G401 (cell line): ENCODE measurements at regions not wholly inside any gene's neighbourhood (a gene's known extent, or its start where the extent isn't known, plus 50 kb on each side); places are given as distances from the start of the nearest gene placed in this dataset.

Experiments used
- DNase-seq: peaks from one replicate; pipeline ENCODE4 v3.0.0-alpha.2; 2015; ENCODE audit warnings: low spot score
- in situ Hi-C: cut with HindIII; loops from 2 replicates; pipeline ENCODE4 v1.10.0; 2016; ENCODE audit warnings: low sequenced_read_pairs, mixed read lengths

DNA sequence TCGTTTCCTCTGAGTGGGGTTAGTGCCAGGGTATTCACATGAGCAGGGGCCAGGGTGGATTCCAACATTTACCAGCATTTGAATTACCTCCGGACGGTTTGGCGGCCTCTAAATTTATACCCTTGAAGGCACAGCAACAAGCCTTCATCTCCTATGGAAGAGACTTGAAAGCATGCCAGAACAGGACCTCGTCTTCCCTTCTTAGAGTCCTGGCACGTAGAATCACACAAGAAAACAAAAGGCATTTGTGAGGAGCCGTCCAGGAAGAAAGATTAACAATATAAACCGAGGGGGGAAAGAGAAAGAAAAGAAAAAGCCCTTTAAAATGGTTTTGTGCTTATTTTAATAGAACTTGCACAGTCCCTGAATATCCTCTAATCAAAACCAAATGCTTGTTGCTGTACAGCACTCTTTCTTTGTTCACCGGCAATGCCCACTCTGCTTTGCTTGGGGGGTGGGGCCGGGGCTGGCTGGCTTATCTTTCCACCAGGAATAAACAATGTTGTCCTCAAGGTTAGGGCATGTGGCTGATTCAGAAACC, 575.8 kb upstream of the ZNF462 start:
- no peak for DNase-seq
- in situ Hi-C loops = no loop called here

DNA sequence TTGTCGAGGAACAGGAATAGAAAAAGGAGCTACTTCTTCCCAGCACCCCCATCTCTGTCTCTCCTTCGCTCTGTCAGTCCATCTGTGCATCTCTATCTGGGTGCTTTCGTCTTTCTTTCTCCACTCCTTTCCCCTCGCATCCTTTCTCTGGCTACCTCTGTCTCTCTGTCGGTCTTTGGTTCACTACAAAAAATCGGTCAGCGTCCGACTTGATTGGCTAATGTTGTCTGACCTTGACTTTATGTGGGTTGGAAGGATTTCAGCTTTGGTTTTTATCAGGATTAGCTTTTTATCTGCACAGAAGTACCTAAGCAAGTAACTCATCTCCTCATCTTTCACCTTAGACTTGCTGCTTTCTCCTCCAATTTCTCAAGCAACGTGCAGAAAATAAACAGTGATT, 575.2 kb upstream of the ZNF462 start:
- in situ Hi-C loops = no loop called here
- DNase-seq = no peak

DNA sequence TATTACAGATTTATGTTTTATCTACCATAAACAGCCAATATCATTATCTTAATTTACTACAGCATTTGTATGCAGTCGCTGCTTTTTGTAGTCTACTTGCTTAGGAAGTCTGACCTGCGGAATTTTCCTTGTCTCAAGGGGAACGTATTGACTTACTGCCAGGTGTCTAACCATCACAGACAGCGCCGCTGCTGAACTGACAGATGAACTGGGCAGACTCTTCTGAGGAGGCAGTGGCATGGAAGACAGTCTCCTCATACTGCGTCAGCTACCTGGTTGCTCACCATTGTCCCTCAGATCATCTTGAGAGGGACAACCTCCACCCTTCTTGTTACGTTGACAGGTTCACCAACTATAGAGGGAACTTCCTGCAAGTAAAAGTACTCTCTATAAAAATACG, 574.3 kb upstream of the ZNF462 start:
- DNase-seq = no peak
- in situ Hi-C loops = no loop called here

DNA sequence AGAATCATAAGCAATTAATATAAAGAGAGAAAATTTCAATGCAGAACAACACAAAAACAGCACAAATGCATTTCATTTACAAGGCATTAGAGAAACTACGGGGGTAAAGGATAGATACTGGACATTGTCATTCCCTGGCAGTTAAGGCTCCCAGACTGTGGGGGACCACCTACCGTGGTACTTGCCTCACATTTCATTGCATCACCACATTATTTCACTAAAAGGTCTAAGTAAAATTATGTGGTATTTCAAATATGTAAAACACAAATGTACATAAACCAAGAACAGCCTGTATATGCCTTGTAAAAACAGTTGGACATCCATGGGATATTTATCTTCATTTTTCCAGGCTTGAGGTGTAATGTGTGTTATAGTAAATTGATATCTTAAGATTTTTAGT, 571.2 kb upstream of the ZNF462 start:
- in situ Hi-C loops = no loop called here
- no peak for DNase-seq

DNA sequence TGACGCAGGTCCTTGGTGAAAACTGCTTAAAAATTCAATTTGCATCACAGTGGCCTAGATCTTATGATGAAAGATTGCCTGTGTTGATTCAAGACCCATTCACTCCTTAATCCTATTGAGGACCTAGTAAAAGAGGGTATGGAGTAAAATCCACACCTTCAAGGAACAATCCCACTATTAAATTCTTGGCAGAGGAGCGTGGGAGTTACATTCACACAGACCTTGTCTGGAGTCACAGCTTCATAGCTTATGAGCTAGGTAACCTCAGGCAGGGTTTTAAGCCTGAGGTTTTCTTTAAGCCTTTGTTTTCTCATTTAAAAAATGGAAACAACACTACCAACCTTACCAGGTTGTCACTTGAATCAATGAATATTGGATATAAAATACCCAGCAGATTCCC, 566.5 kb upstream of the ZNF462 start:
- in situ Hi-C loops = no loop called here

DNA sequence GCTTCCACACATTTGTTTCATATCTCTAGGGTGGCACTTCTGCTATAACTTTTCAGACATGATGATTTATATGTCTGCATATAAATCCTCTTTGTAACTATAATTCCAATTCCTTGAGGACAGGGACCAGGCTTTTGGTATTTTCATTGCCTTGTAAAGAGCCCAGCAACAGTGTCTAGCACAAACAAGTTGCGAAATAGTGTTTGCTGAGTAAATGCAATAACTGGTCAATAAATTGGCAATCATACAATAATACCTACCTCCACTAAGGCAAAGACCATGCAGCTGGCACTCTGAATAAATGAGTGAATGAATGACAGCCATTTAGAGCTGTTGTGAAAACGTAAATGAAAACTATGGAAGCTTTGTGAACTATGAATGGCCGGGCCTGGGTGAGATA, 564.0 kb upstream of the ZNF462 start:
- no peak for DNase-seq
- in situ Hi-C loops = no loop called here

More for the DNA sequence above, 566.5 kb upstream of the ZNF462 start:
- DNase-seq = no peak

DNA sequence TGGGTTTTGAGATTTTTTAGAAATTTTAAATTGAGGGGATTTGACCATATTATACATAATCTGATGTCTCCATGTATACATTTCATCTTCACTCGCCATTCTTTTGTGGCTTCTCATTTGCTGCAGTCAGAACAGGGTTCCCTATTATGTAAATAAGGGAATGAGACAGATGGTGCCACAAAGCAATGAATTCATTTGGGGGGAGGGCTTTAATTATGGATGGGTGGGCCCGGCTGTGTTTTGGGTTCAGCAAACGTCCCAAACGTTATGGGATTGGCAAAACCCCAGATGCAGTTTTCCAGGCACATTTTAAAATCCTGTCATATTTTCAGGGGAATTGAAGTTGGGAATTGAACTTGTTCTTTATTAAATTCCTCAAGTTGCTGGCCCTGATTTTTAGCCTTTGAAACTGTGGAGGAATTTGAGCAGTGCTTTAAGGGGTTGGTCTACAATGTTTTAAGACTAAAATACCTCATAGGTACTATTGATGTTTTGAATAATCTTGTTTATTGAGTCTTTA, 558.5 kb upstream of the ZNF462 start:
- in situ Hi-C loops = no loop called here
- DNase-seq = no peak

DNA sequence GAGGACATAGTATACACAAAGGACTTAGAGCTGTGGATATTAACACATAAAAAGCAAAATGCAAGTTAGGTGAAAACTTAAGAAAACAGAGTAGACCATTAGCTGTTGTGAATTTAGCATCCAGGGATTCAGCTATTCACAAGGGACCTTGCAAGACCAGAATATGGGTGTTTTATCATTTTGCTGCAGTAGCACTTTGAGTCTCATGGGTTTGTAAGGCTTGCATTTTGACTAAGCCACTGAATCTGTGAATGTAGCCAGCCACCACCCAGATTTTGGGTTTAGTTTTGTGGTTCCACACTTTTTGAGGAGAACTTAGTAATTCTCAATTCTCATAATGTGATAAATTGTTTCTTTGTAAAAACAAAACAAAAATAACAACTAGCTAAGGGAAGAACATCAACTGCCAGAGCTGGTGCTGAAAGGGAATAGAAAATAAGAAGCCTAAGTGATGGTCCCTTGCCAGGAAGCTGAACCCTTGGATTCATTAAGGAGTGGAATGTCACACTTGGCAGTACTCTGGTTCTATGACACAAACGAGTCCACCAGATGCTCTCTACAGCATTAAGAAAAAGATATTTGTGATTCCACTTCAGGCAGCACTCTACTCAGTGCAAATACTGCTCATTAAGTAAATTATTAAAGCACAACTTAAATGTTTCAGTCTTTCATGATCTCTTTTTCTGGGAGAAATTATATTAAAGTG, 557.4 kb upstream of the ZNF462 start:
- DNase-seq = peak; percentile 17
- in situ Hi-C loops = no loop called here

DNA sequence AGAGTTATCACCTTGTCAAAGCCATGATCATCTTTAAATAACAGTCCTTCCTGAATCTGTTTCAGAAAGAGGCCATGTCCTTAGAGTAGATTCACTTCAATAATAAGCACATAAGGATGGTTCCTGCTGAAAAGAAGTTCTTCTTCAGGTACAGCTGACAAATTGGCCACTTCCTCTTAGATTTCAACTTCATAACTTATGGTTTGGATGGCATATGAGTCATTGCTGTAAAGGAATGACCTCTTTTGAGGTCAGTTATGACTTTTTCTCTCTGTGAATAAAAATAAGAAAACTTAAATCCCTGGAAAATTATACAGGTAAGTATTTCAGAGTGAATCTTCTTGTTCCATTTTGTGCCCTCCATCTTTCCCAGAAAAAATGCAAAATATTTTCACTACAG, 555.3 kb upstream of the ZNF462 start:
- in situ Hi-C loops = no loop called here
- DNase-seq = no peak

DNA sequence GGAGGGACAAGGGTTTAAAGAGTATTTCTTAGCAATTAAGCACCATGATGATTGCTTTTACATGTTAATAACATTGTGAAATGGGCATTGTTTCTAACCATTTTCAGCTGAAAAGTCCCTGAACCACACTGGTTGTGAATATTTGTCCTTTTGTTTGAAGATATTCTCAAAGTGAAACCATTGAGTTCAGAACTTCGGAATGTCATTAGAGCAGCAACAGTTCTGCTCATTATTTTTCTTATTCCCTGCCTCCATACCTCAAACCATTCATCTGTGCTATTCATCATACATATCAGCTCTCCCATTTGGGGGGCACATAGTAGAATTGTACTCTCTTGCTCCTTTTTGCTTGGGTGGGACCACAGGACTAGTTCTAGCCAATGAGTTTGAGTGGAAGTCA, 553.0 kb upstream of the ZNF462 start:
- no peak for DNase-seq
- in situ Hi-C loops = no loop called here

DNA sequence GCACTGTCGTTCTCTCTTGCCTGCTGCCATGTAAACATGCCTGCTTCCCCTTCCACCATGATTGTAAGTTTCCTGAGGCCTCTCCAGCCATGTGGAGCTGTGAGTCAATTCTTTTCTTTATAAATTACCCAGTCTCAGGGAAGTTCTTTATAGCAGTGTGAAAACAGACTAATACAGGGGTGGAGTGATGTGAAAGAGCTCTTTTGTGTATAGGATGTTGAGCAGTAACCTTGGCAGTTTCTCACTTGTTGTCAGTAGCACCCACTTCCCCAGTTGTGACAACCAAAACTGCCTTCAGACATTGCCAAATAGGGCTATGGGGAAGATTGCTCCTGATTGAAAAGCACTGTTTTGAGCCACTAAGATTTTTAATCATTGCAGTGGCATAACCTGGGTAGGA, 552.2 kb upstream of the ZNF462 start:
- no peak for DNase-seq
- in situ Hi-C loops = no loop called here

DNA sequence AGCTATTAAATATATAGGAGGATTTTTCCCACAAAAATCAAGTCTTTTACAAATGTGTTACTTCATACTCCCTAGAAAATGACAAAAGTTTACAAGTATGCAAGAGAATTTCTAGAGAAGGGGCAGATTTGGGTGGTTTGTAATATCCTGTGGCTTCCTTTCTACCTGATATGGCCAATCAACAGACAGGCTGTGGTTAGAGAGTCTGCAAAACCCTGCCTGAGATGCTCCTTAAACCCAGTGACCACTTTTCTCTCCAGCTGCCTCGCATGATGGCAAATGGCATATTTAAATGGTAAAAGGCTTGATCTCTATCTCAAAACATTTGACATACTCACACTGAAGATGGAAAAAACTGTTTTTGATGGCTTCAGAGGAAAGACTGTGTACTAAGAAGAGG, 550.1 kb upstream of the ZNF462 start:
- DNase-seq = no peak
- in situ Hi-C loops = no loop called here

DNA sequence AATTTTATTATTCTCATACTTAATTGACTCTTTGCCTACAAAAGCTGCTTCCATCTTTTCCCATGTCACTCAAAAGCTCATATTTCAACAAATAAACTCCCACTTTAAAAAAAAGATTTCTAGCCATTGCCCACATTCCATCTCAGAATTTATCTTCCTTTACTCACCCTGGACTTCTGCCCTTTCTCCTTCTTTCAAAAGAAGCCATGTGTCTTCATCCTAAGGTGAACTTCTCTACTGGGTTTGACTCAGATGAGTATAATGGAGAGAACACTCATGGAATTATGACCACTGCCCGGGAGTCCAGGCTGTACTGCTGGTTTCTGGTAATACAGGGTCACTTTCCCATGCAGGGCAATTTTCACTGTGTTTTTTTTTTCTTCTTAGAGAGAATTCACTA, 548.5 kb upstream of the ZNF462 start:
- in situ Hi-C loops = no loop called here
- DNase-seq = no peak

DNA sequence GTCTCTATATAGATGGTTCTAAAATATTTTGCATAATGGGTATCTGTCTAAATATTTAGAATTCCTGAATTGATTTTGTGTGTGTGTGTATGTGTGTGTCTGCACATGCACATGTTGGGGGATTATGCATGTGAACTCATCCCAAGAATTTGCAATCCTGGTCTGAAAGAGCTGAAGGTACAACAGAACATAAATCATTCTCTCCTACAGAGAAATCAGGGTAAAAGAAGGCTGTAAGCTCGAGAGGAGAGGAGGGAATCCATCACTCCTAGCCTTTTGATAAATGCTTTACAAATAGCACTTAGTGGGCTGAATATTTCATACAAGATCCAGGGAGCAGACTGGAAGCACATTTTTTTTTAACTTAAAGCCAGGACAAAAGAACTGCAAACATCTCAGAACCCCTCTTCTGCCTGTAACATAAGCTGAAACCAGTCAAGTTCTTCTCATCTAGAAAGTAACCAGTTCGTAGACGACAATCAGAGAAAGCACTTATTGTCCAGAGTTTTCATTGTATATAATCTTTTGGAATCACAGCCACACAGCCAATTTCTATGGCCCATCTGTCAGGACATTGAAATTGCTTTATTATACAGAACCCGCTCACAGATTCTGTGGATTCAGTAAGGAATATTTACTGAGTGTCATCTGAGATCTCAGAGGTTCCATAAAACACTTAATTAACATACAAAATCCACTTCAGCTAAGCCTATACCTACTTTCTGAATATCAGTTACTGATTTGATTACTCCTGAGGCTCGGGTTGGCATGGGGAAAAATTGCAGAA, 541.4 kb upstream of the ZNF462 start:
- DNase-seq = no peak
- in situ Hi-C loops = no loop called here

DNA sequence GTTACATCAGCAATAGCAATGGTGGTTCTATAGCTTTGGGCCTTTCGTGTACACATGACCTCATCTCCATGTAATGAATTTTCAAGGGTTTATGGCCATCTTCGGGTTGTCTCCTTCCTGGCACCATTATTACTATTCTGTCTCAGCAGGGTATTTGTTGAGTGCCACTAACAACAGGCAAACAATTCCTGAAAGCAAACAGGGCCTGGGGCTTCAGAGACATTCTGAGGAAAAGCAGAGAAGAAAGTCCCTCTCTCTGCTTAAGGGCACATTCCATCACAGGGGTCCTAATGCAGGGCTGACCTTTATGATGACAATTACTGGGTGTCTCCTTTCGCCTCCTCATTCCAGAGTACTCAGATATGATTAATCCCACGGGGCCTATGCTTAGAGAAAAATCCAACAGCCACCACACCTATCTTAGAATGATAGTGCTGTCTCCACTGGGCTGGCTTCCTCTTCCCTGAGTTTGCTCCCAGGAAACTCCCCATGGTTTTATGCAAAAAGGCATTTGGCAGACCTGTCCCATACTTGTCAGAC, 540.2 kb upstream of the ZNF462 start:
- no peak for DNase-seq
- in situ Hi-C loops = no loop called here

DNA sequence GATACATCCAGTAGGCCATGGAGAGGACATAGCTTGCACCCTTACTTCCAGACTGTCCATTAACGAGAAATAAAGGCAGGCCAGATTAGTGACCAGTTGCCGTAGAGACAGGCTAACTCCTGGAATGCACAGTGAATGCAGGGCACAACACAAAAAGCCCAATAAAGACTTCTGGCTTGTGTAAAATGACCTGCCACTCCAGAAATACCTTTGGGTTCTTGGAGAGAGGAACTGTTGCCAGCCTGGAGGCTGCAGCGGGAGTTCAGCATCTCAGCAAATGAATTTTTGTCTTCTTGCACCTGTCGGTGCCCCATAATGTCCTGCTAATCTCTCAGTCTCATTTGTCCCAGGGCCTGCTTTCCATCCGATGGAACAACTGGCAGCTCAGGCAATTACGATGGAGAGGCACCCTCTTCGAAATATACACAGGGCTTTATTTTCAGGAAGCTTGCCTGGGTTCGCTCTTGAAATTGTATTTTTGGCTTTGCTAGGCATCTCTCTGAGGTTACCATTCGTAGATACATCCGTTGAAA, 538.8 kb upstream of the ZNF462 start:
- DNase-seq = no peak
- in situ Hi-C loops = no loop called here

DNA sequence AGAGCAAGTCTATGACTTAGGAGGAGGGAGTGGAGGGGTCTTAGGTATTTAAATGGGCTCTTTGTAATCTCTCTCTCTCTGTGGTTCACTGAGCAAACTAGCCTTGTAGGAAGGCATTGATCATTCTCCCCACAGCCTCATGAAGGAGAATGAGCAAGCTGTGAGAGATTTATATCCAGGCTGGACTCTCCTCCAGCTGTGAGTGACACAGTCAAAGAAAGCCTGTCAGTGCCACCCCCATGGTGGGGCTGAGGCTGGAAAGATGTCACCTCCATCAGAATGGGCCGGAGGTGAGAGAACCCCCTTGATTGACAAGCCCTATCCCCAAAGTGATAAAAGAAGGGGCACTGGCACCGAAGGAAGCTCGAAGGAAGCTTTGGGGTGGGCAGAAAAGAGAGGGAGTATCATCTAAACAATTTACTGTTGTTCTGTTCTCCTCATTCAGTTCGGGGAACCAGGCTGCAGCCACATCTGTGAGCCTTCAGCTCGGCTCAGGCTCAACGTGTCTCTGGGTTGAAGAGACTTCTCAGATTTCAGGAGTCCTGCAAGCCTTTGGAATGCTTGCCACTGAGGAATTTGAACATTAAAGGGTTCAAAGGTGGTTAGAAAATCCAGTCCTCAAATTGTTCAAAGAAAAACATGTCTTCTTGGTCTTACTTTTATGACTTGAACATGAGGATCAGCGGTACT, 538.2 kb upstream of the ZNF462 start:
- DNase-seq = no peak
- in situ Hi-C loops = no loop called here

DNA sequence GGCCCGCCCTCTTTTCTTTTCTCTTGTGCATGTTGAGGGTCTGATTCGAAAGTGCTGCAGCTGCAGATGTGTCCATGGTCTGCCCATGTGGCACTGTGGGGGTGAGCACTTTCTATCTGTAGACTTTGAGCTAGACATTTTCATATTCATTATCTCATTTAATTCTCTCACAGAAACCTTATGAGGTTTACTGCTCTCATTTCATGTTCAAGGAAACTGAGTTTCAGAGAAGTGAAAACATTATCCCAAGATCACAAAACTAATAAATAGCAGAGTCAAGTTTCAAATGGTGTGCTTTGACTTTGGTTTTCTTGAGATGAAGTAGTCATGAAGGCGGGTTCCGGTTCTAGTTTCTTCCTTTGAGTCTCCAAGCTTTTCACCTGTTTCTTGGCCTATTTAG, 536.5 kb upstream of the ZNF462 start:
- in situ Hi-C loops = no loop called here

DNA sequence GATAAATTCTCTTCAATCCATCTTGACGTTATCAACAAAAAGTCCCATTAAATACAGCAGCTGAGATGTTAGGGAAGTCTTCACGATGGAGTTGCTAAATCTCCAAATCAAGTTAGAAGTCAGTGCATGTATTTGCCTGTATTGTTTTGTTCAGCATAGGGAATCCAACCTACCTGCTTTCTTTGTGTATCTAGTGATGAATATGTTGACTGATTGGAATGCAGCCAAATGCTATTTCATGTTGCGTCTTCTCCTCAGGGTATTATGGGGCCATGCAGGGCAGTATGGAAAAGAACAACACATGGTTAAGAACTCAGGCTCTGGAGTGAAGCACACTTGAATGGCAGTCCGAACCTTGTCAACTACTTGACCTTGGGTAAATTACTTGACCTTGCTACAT, 529.5 kb upstream of the ZNF462 start:
- in situ Hi-C loops = no loop called here
- no peak for DNase-seq

More for the DNA sequence above, 536.5 kb upstream of the ZNF462 start:
- no peak for DNase-seq
